ENCODE measurements at regions not wholly inside any gene's neighbourhood (a gene's known extent, or its start where the extent isn't known, plus 50 kb on each side); places are given as distances from the start of the nearest gene placed in this dataset.
"Not testable (repeated sequence)": the region's sequence is repeated elsewhere in the genome, so short reads cannot be mapped to it uniquely, and the experiment has no call there.

DNA sequence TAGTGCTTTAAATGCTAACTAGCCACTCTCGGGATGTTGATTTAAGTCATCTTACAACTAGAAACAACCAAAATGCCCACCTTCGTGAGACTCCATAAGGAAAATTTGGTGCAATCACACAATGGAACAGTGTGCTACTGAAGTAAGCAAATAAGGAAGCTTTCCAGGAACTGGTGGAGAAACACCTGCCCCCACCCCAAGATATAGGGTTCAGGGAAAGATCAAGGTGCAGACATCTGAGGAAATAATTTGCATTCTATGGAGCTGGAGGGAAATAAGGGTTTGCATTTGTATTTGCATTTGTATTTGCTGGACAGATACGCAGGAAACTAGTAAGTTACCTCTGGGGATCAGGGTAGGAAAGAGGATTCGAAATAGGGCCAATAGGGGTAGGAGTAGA lies 90.9 kb downstream of the ACAA2 start:
- H3K4me3 ChIP-seq (ENCODE audit: low read length), result no peak overlapping the region
- no peaks in the 10 kb centered on the region for H3K4me1 ChIP-seq (ENCODE audit: low read length)
- H3K9ac ChIP-seq (ENCODE audit: low read length), result no peak overlapping the region
- no peak for TF ChIP-seq EZH2phosphoT487 (IDR thresholded peaks at IDR 0.05; ENCODE audit: low read depth)
- TF ChIP-seq, protein P1, sequence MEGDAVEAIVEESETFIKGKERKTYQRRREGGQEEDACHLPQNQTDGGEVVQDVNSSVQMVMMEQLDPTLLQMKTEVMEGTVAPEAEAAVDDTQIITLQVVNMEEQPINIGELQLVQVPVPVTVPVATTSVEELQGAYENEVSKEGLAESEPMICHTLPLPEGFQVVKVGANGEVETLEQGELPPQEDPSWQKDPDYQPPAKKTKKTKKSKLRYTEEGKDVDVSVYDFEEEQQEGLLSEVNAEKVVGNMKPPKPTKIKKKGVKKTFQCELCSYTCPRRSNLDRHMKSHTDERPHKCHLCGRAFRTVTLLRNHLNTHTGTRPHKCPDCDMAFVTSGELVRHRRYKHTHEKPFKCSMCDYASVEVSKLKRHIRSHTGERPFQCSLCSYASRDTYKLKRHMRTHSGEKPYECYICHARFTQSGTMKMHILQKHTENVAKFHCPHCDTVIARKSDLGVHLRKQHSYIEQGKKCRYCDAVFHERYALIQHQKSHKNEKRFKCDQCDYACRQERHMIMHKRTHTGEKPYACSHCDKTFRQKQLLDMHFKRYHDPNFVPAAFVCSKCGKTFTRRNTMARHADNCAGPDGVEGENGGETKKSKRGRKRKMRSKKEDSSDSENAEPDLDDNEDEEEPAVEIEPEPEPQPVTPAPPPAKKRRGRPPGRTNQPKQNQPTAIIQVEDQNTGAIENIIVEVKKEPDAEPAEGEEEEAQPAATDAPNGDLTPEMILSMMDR (IDR thresholded peaks at IDR 0.05; ENCODE audit: low read depth, low read length), result no peak
- H3K9me3 ChIP-seq (ENCODE audit: insufficient read depth, low read length), result no peaks in the 10 kb centered on the region
- H3K27me3 ChIP-seq (ENCODE audit: low read depth, low read length), result peaks cover 36% of the 10 kb centered on the region
- H3K27ac ChIP-seq (ENCODE audit: low read length), result no peak overlapping the region
- H2AFZ ChIP-seq (ENCODE audit: low read depth, low read length), result no peak overlapping the region
- no peak overlapping the region for H3K4me2 ChIP-seq (ENCODE audit: low read length)
- H4K20me1 ChIP-seq (ENCODE audit: insufficient read depth, low read length), result no peaks in the 10 kb centered on the region
- H3K79me2 ChIP-seq (ENCODE audit: low read length), result no peaks in the 10 kb centered on the region
- no peaks in the 10 kb centered on the region for H3K36me3 ChIP-seq (replicated peaks; ENCODE audit: low read depth, low read length)

DNA sequence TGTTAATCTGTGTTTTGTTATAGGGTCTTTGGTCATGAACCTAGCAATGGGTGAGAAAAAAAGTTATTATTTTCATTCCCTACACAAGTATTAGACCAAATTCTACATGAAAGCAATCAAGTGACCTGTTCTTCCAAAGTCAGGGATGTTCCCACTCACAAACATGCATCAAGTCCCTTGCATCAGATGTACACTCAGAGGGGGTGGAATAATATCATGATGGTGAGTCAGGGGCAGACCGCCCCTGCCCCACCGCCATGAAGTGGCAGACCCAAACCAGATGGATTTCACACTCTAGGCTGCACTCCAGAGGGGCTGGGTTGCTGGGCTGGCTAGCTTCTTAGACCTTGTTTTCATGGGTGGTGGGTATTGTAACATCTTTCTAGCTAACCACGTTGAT lies 91.4 kb downstream of the ACAA2 start:
- H3K4me3 ChIP-seq (ENCODE audit: low read length), result no peak overlapping the region
- H3K9me3 ChIP-seq (ENCODE audit: insufficient read depth, low read length), result no peaks in the 10 kb centered on the region
- H4K20me1 ChIP-seq (ENCODE audit: insufficient read depth, low read length), result no peaks in the 10 kb centered on the region
- no peak overlapping the region for H3K27ac ChIP-seq (ENCODE audit: low read length)
- no peak overlapping the region for H3K4me2 ChIP-seq (ENCODE audit: low read length)
- H2AFZ ChIP-seq (ENCODE audit: low read depth, low read length), result no peak overlapping the region
- no peaks in the 10 kb centered on the region for H3K4me1 ChIP-seq (ENCODE audit: low read length)
- TF ChIP-seq, protein P1 (IDR thresholded peaks at IDR 0.05; ENCODE audit: low read depth, low read length), result no peak
- no peak for TF ChIP-seq EZH2phosphoT487 (IDR thresholded peaks at IDR 0.05; ENCODE audit: low read depth)
- peaks cover 36% of the 10 kb centered on the region for H3K27me3 ChIP-seq (ENCODE audit: low read depth, low read length)
- no peaks in the 10 kb centered on the region for H3K36me3 ChIP-seq (replicated peaks; ENCODE audit: low read depth, low read length)
- no peak overlapping the region for H3K9ac ChIP-seq (ENCODE audit: low read length)
- no peaks in the 10 kb centered on the region for H3K79me2 ChIP-seq (ENCODE audit: low read length)

DNA sequence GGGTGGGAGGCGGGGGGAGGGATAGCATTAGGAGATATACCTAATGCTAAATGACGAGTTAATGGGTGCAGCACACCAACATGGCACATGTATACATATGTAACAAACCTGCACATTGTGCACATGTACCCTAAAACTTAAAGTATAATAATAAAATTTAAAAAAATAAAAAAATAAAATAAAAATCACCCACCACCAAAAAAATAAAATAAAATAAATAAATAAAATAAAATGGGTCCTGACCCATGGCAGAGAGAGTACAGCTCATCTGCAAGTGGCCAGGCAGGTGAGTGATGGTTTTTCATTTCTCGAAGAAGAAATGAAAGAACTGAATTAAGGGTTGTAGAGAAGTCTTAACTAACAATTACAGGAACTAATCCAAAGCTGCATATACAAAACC lies 92.4 kb downstream of the ACAA2 start:
- not testable (repeated sequence) for H3K9ac ChIP-seq (ENCODE audit: low read length); H3K36me3 ChIP-seq (replicated peaks; ENCODE audit: low read depth, low read length); H3K4me1 ChIP-seq (ENCODE audit: low read length); H4K20me1 ChIP-seq (ENCODE audit: insufficient read depth, low read length); H3K79me2 ChIP-seq (ENCODE audit: low read length); H3K27ac ChIP-seq (ENCODE audit: low read length); H3K9me3 ChIP-seq (ENCODE audit: insufficient read depth, low read length); H3K4me2 ChIP-seq (ENCODE audit: low read length); H3K4me3 ChIP-seq (ENCODE audit: low read length); H2AFZ ChIP-seq (ENCODE audit: low read depth, low read length)
- peaks cover 37% of the 10 kb centered on the region for H3K27me3 ChIP-seq (ENCODE audit: low read depth, low read length)

DNA sequence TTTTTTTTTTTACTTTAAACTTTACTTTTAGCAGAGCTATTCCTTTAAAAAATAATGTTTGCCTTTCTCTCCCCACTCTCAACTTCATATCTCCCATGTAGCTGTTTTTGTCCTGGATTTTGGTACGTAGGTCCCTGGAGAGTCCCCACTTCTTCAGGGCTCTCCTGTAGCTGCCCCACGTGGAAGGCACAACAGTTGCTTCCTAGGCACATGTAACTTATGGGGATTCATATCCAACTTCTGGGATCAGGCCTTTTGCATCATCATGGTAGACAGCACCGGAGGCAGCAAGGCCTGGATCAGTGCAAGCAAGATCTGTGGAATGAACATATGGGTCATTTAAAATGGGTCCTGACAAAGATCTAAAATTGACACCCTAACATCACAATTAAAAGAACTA lies 95.7 kb downstream of the ACAA2 start:
- Histone ChIP-seq H3K9me3 (ENCODE audit: insufficient read depth, low read length) (no peaks in the 10 kb centered on the region), H4K20me1 (ENCODE audit: insufficient read depth, low read length) (no peaks in the 10 kb centered on the region), H3K9ac (ENCODE audit: low read length) (no peak overlapping the region), H3K4me3 (ENCODE audit: low read length) (no peak overlapping the region), H3K4me2 (ENCODE audit: low read length) (no peak overlapping the region), H2AFZ (ENCODE audit: low read depth, low read length) (no peak overlapping the region), H3K79me2 (ENCODE audit: low read length) (no peaks in the 10 kb centered on the region), H3K27me3 (ENCODE audit: low read depth, low read length) (peaks cover 28% of the 10 kb centered on the region), H3K27ac (ENCODE audit: low read length) (no peak overlapping the region), H3K36me3 (replicated peaks; ENCODE audit: low read depth, low read length) (no peaks in the 10 kb centered on the region), H3K4me1 (ENCODE audit: low read length) (no peaks in the 10 kb centered on the region)
- no peak for TF ChIP-seq EZH2phosphoT487 (IDR thresholded peaks at IDR 0.05; ENCODE audit: low read depth)
- TF ChIP-seq, protein P1 (IDR thresholded peaks at IDR 0.05; ENCODE audit: low read depth, low read length), result no peak

DNA sequence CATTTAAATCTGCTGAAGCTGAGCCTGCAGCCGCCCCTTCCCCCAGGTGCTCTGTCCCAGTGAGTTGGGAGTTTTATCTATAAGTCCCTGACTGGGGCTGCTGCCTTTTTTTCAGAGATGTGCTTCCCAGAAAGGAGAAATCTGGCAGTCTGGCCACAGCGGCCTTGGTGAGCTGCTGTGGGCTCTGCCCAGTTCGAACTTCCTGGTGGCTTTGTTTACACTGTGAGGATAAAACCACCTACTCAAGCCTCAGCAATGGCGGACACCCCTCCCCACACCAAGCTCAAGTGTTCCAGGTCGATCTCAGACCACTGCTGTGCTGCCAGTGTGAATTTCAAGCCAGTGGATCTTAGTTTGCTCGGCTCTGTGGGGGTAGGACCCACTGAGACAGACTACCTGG lies 97.3 kb downstream of the ACAA2 start:
- H3K4me2 ChIP-seq (ENCODE audit: low read length), result no peak overlapping the region
- H3K27ac ChIP-seq (ENCODE audit: low read length), result no peak overlapping the region
- no peak overlapping the region for H3K4me3 ChIP-seq (ENCODE audit: low read length)
- H3K79me2 ChIP-seq (ENCODE audit: low read length), result no peaks in the 10 kb centered on the region
- no peaks in the 10 kb centered on the region for H4K20me1 ChIP-seq (ENCODE audit: insufficient read depth, low read length)
- TF ChIP-seq, protein P1 (IDR thresholded peaks at IDR 0.05; ENCODE audit: low read depth, low read length), result no peak
- no peak for TF ChIP-seq EZH2phosphoT487 (IDR thresholded peaks at IDR 0.05; ENCODE audit: low read depth)
- H3K9me3 ChIP-seq (ENCODE audit: insufficient read depth, low read length), result no peaks in the 10 kb centered on the region
- peaks cover 12% of the 10 kb centered on the region; the same call in 1 of the 2 replicates for H3K27me3 ChIP-seq (ENCODE audit: low read depth, low read length)
- H2AFZ ChIP-seq (ENCODE audit: low read depth, low read length), result no peak overlapping the region
- no peaks in the 10 kb centered on the region for H3K36me3 ChIP-seq (replicated peaks; ENCODE audit: low read depth, low read length)
- H3K9ac ChIP-seq (ENCODE audit: low read length), result no peak overlapping the region
- no peaks in the 10 kb centered on the region for H3K4me1 ChIP-seq (ENCODE audit: low read length)
